ENCODE measurements at regions not wholly inside any gene's neighbourhood (a gene's known extent, or its start where the extent isn't known, plus 50 kb on each side); places are given as distances from the start of the nearest gene placed in this dataset.
A peak's percentile ranks its signal among the peaks of the same experiment; 100 is the strongest.

DNA sequence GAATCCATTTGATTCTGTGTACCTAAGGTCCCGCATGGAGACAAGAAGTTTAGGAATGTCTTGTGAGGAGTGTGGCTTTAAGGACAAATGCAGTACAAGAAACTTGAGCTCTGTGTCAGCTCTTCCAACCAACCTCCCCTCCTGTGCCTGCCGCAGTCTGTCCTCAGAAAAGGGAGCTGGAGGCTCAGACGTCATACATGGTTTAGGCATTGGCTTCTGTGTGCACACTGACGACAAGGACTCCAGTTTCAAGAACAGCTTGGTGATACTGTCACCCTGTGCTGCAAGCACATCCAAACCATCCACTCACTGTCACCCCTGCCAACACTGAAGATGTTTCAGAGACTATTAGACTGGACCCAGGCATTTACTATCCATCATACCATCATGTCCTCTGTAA is 470.4 kb downstream of the IRS1 start:
- no peak for DNase-seq
- no peak overlapping the region for H4K91ac ChIP-seq (ENCODE audit: low read length)
- H3K79me1 ChIP-seq (replicated peaks; ENCODE audit: low read length, poor library complexity, severe bottlenecking): no peaks in the 10 kb centered on the region
- no peak overlapping the region for H2AK5ac ChIP-seq (ENCODE audit: low read length, severe bottlenecking)
- no peak overlapping the region for H2BK5ac ChIP-seq (ENCODE audit: low read depth, low read length, poor library complexity, severe bottlenecking)
- H2BK120ac ChIP-seq (ENCODE audit: low read depth, low read length): no peak overlapping the region
- H3K14ac ChIP-seq (ENCODE audit: low read length in 2 of 2): no peak overlapping the region
- H3K4me3 ChIP-seq (ENCODE audit: insufficient read depth in 1 of 2, low read depth in 1 of 2, low read length in 2 of 2): no peak overlapping the region
- H3K23ac ChIP-seq (ENCODE audit: low read length in 2 of 2): no peak overlapping the region
- no peak overlapping the region for H2BK15ac ChIP-seq (ENCODE audit: low read depth, poor library complexity, severe bottlenecking)
- no peaks in the 10 kb centered on the region for H3K27me3 ChIP-seq (ENCODE audit: control insufficient read depth in 1 of 2, insufficient read depth in 1 of 2, low read length in 2 of 2)
- H3K4me1 ChIP-seq (ENCODE audit: control insufficient read depth, insufficient read depth, low read depth, low read length): no peaks in the 10 kb centered on the region
- H4K8ac ChIP-seq (ENCODE audit: low read length): no peak overlapping the region
- no peaks in the 10 kb centered on the region for H3K36me3 ChIP-seq (ENCODE audit: control insufficient read depth in 1 of 2, insufficient read depth in 2 of 2, low read depth in 1 of 2, low read length in 2 of 2)
- WGBS: 93% methylated on average over 4 of the region's 4 CpGs
- H3K4me2 ChIP-seq (ENCODE audit: low read length, poor library complexity, severe bottlenecking): no peak overlapping the region
- no peak overlapping the region for H2BK12ac ChIP-seq (ENCODE audit: low read length in 2 of 2)
- no peak overlapping the region for H3K4ac ChIP-seq (ENCODE audit: low read depth in 1 of 2, low read length in 2 of 2)
- H2AFZ ChIP-seq (ENCODE audit: low read depth, low read length): no peak overlapping the region
- no peak overlapping the region for H3K27ac ChIP-seq (ENCODE audit: low read length, poor library complexity, severe bottlenecking)
- no peaks in the 10 kb centered on the region for H3K9me3 ChIP-seq (ENCODE audit: control insufficient read depth, low read length)
- H3K18ac ChIP-seq (ENCODE audit: low read depth in 1 of 2, low read length in 2 of 2): no peak overlapping the region
- no peak overlapping the region for H3K9ac ChIP-seq (ENCODE audit: low read length)

DNA sequence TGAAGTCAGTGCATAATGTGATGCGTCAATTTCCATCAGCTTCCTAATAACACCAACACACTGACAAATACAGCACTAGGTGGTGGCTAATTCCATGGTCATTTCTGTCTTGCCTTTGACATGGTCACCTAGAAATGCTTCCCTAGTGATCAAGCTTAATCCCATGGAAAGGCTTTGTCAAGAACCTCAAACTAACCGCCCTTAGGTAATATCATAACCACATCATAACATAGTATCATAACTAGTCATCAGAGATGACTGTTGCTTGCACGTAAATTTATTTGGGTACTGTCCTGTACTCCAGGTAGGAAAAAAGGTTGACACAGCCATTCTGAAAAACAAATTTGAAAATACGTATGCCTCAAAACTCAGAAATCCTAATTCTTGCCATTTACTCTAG is 471.8 kb downstream of the IRS1 start:
- no peak overlapping the region for H3K4me3 ChIP-seq (ENCODE audit: insufficient read depth in 1 of 2, low read depth in 1 of 2, low read length in 2 of 2)
- DNase-seq: no peak
- no peak overlapping the region for H4K91ac ChIP-seq (ENCODE audit: low read length)
- no peak overlapping the region for H2BK5ac ChIP-seq (ENCODE audit: low read depth, low read length, poor library complexity, severe bottlenecking)
- no peak overlapping the region for H3K4me2 ChIP-seq (ENCODE audit: low read length, poor library complexity, severe bottlenecking)
- H3K18ac ChIP-seq (ENCODE audit: low read depth in 1 of 2, low read length in 2 of 2): no peak overlapping the region
- H2AFZ ChIP-seq (ENCODE audit: low read depth, low read length): no peak overlapping the region
- H3K79me1 ChIP-seq (replicated peaks; ENCODE audit: low read length, poor library complexity, severe bottlenecking): no peaks in the 10 kb centered on the region
- H2BK15ac ChIP-seq (ENCODE audit: low read depth, poor library complexity, severe bottlenecking): no peak overlapping the region
- H4K8ac ChIP-seq (ENCODE audit: low read length): no peak overlapping the region
- WGBS: 98% methylated on average over 3 of the region's 4 CpGs
- H2BK120ac ChIP-seq (ENCODE audit: low read depth, low read length): no peak overlapping the region
- H3K9ac ChIP-seq (ENCODE audit: low read length): no peak overlapping the region
- H3K36me3 ChIP-seq (ENCODE audit: control insufficient read depth in 1 of 2, insufficient read depth in 2 of 2, low read depth in 1 of 2, low read length in 2 of 2): no peaks in the 10 kb centered on the region
- H3K4me1 ChIP-seq (ENCODE audit: control insufficient read depth, insufficient read depth, low read depth, low read length): no peaks in the 10 kb centered on the region
- no peak overlapping the region for H2BK12ac ChIP-seq (ENCODE audit: low read length in 2 of 2)
- no peaks in the 10 kb centered on the region for H3K9me3 ChIP-seq (ENCODE audit: control insufficient read depth, low read length)
- no peaks in the 10 kb centered on the region for H3K27me3 ChIP-seq (ENCODE audit: control insufficient read depth in 1 of 2, insufficient read depth in 1 of 2, low read length in 2 of 2)
- no peak overlapping the region for H3K27ac ChIP-seq (ENCODE audit: low read length, poor library complexity, severe bottlenecking)
- H3K23ac ChIP-seq (ENCODE audit: low read length in 2 of 2): no peak overlapping the region
- H3K14ac ChIP-seq (ENCODE audit: low read length in 2 of 2): no peak overlapping the region
- H3K4ac ChIP-seq (ENCODE audit: low read depth in 1 of 2, low read length in 2 of 2): no peak overlapping the region
- H2AK5ac ChIP-seq (ENCODE audit: low read length, severe bottlenecking): no peak overlapping the region

DNA sequence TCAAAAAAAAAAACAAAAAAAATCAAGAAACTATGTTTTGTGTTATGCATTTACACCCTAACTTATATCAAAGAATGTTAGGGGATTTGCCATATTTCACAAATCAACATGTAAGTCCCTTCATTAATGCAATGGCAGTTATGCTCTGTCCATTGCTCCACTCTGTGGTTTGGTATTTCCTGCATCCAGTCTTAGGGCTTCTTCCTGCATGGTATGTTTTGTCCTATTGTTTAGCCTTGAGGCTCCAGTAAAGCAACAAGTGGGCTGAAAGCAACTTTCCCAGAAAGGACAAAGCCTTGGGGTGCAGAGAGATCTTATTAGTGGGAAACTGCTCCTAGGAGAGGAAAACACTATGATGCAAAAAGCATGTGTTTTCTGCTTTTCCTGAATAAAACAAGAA is 474.1 kb downstream of the IRS1 start:
- Histone ChIP-seq H3K27me3 (ENCODE audit: control insufficient read depth in 1 of 2, insufficient read depth in 1 of 2, low read length in 2 of 2) (no peaks in the 10 kb centered on the region), H3K23ac (ENCODE audit: low read length in 2 of 2) (no peak overlapping the region), H2BK12ac (ENCODE audit: low read length in 2 of 2) (no peak overlapping the region), H3K36me3 (ENCODE audit: control insufficient read depth in 1 of 2, insufficient read depth in 2 of 2, low read depth in 1 of 2, low read length in 2 of 2) (no peaks in the 10 kb centered on the region), H4K91ac (ENCODE audit: low read length) (no peak overlapping the region), H2BK15ac (ENCODE audit: low read depth, poor library complexity, severe bottlenecking) (no peak overlapping the region), H3K4me3 (ENCODE audit: insufficient read depth in 1 of 2, low read depth in 1 of 2, low read length in 2 of 2) (no peak overlapping the region), H2BK120ac (ENCODE audit: low read depth, low read length) (no peak overlapping the region), H3K9me3 (ENCODE audit: control insufficient read depth, low read length) (no peaks in the 10 kb centered on the region), H3K9ac (ENCODE audit: low read length) (no peak overlapping the region), H3K18ac (ENCODE audit: low read depth in 1 of 2, low read length in 2 of 2) (no peak overlapping the region), H3K79me1 (replicated peaks; ENCODE audit: low read length, poor library complexity, severe bottlenecking) (no peaks in the 10 kb centered on the region), H3K27ac (ENCODE audit: low read length, poor library complexity, severe bottlenecking) (no peak overlapping the region), H3K4me1 (ENCODE audit: control insufficient read depth, insufficient read depth, low read depth, low read length) (no peaks in the 10 kb centered on the region), H3K14ac (ENCODE audit: low read length in 2 of 2) (no peak overlapping the region), H2AK5ac (ENCODE audit: low read length, severe bottlenecking) (no peak overlapping the region), H4K8ac (ENCODE audit: low read length) (no peak overlapping the region), H3K4me2 (ENCODE audit: low read length, poor library complexity, severe bottlenecking) (no peak overlapping the region), H2AFZ (ENCODE audit: low read depth, low read length) (no peak overlapping the region), H3K4ac (ENCODE audit: low read depth in 1 of 2, low read length in 2 of 2) (no peak overlapping the region), H2BK5ac (ENCODE audit: low read depth, low read length, poor library complexity, severe bottlenecking) (no peak overlapping the region)
- DNase-seq: peak; percentile 21

DNA sequence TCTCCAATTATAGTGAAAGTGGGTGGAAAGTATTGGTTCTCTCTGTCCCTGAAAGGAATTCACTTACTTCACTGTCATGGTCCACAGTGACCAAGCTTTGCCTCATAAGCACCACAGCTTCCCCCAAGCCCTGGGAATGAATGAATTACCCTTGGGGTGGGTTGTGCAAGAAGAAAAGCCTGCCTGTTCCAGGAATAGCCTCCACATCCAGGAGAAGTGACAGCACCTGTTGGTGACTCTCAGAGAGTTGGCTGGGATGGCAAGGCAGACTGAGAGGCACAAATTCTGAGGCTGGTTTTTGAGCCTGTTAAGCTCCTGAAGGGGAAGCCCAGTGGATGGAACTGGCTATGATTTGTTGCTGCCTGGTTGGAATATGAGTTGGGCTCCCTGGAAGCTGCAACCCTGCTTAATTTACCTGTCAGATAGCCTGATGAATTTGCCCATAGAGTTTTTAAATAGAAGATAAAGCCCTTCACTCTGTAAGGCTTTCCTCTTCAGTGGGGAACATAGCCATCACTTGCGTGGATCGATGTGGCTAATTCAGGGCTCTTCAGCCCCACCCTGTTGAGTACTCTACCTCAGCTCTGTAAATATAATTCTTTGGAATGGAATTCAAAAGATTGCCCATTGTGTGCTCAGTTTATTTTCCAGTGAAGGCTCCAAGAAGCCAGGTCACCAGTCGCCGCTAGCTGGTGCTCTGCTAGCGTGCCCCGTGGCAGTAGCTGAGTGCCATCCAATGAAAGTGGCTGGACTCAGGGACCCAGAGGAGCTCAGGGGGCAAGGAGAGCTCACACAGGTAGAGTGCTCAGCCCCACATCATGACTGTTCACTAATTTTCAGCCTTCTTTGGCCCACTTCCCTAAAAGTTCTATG is 479.3 kb downstream of the IRS1 start:
- no peak overlapping the region for H3K4me3 ChIP-seq (ENCODE audit: insufficient read depth in 1 of 2, low read depth in 1 of 2, low read length in 2 of 2)

More for the DNA sequence above, 479.3 kb downstream of the IRS1 start:
- WGBS: 91% methylated on average over 4 of the region's 6 CpGs
- no peak overlapping the region for H3K18ac ChIP-seq (ENCODE audit: low read depth in 1 of 2, low read length in 2 of 2)
- H2BK5ac ChIP-seq (ENCODE audit: low read depth, low read length, poor library complexity, severe bottlenecking): no peak overlapping the region
- no peak overlapping the region for H2BK12ac ChIP-seq (ENCODE audit: low read length in 2 of 2)
- no peak overlapping the region for H3K27ac ChIP-seq (ENCODE audit: low read length, poor library complexity, severe bottlenecking)
- H2AK5ac ChIP-seq (ENCODE audit: low read length, severe bottlenecking): no peak overlapping the region
- H3K27me3 ChIP-seq (ENCODE audit: control insufficient read depth in 1 of 2, insufficient read depth in 1 of 2, low read length in 2 of 2): no peaks in the 10 kb centered on the region
- H3K14ac ChIP-seq (ENCODE audit: low read length in 2 of 2): no peak overlapping the region
- no peak overlapping the region for H4K8ac ChIP-seq (ENCODE audit: low read length)
- no peaks in the 10 kb centered on the region for H3K36me3 ChIP-seq (ENCODE audit: control insufficient read depth in 1 of 2, insufficient read depth in 2 of 2, low read depth in 1 of 2, low read length in 2 of 2)
- no peaks in the 10 kb centered on the region for H3K79me1 ChIP-seq (replicated peaks; ENCODE audit: low read length, poor library complexity, severe bottlenecking)
- H2BK120ac ChIP-seq (ENCODE audit: low read depth, low read length): no peak overlapping the region
- no peaks in the 10 kb centered on the region for H3K4me1 ChIP-seq (ENCODE audit: control insufficient read depth, insufficient read depth, low read depth, low read length)
- H3K9ac ChIP-seq (ENCODE audit: low read length): no peak overlapping the region
- no peak overlapping the region for H4K91ac ChIP-seq (ENCODE audit: low read length)
- no peak for DNase-seq
- no peak overlapping the region for H3K23ac ChIP-seq (ENCODE audit: low read length in 2 of 2)
- no peak overlapping the region for H2AFZ ChIP-seq (ENCODE audit: low read depth, low read length)
- H3K4me2 ChIP-seq (ENCODE audit: low read length, poor library complexity, severe bottlenecking): no peak overlapping the region
- H2BK15ac ChIP-seq (ENCODE audit: low read depth, poor library complexity, severe bottlenecking): no peak overlapping the region
- no peak overlapping the region for H3K4ac ChIP-seq (ENCODE audit: low read depth in 1 of 2, low read length in 2 of 2)
- H3K9me3 ChIP-seq (ENCODE audit: control insufficient read depth, low read length): no peaks in the 10 kb centered on the region

All from mesenchymal stem cell (in vitro differentiated cells and primary cell).